Mesothelial cell of epicardium (in vitro differentiated cells): ENCODE measurements at regions not wholly inside any gene's neighbourhood (a gene's known extent, or its start where the extent isn't known, plus 50 kb on each side); places are given as distances from the start of the nearest gene placed in this dataset.

Experiments
- DNase-seq, 2 experiments: peaks; one replicate each; pipeline ENCODE4 v3.0.0; 2021; ENCODE audit warnings: low spot score in 2 of 2; ENCODE audit not compliant: unreplicated experiment in 2 of 2
- H3K27ac Mint-ChIP-seq: 2 replicates; pipeline ENCODE4 v1.8.0; 2021; ENCODE audit warnings: mixed read lengths
- H3K27me3 Mint-ChIP-seq: 2 replicates; pipeline ENCODE4 v1.8.0; 2021; ENCODE audit warnings: low read depth, mixed read lengths
- H3K36me3 Mint-ChIP-seq: 2 replicates; pipeline ENCODE4 v1.8.0; 2021; ENCODE audit warnings: mixed read lengths
- H3K4me1 Mint-ChIP-seq: 2 replicates; pipeline ENCODE4 v1.8.0; 2021; ENCODE audit warnings: mixed read lengths
- H3K4me3 Mint-ChIP-seq: 2 replicates; pipeline ENCODE4 v1.8.0; 2021; ENCODE audit warnings: mild to moderate bottlenecking, moderate library complexity, mixed read lengths
- H3K9me3 Mint-ChIP-seq: 2 replicates; pipeline ENCODE4 v1.8.0; 2021; ENCODE audit warnings: mixed read lengths
- TF ChIP-seq, protein P1 (sequence below): fragments of 200-600 bp; sonication (generic); IDR thresholded peaks from one replicate; pipeline ENCODE4 v1.5.0; 2021; ENCODE audit warnings: antibody characterized with exemption; ENCODE audit not compliant: unreplicated experiment

DNA sequence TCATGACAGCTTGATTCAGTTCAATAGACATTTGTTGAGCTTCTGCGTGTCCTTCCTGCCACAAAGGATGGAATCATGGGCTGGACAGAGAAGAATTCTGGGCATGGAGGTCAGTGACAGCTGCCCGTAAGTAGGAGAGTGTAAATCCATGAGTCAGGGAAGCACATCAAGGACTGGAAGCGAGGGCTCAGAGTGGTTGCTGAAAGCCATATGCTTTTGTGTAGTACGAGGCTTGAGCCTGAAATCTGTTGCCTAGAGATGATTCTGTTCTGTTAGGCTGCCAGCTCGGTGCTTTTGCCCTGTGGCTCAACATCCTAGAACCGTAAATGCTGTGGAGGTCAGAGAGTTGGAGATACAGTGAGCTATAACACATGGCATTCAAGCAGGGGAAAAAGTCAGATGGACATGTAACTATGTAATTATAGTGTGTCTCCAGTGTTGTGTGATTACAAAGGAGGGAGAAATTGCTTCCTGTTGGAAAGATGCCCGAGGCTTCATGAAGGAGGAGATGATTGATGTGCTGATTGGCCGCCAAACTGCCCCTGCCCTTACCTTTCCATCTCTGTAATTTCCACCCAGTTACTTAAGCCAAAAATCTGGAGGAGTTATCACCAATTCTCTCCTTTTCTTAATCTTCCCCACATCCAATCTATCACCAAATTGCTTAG is 92.8 kb upstream of the CACNA1E start:
- TF ChIP-seq, protein P1, sequence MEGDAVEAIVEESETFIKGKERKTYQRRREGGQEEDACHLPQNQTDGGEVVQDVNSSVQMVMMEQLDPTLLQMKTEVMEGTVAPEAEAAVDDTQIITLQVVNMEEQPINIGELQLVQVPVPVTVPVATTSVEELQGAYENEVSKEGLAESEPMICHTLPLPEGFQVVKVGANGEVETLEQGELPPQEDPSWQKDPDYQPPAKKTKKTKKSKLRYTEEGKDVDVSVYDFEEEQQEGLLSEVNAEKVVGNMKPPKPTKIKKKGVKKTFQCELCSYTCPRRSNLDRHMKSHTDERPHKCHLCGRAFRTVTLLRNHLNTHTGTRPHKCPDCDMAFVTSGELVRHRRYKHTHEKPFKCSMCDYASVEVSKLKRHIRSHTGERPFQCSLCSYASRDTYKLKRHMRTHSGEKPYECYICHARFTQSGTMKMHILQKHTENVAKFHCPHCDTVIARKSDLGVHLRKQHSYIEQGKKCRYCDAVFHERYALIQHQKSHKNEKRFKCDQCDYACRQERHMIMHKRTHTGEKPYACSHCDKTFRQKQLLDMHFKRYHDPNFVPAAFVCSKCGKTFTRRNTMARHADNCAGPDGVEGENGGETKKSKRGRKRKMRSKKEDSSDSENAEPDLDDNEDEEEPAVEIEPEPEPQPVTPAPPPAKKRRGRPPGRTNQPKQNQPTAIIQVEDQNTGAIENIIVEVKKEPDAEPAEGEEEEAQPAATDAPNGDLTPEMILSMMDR: no peak
- Mint-ChIP-seq H3K4me3 (no peak overlapping the region), H3K27me3 (peaks cover 46% of the 10 kb centered on the region), H3K4me1 (peaks cover 19% of the 10 kb centered on the region), H3K27ac (no peak overlapping the region), H3K36me3 (no peaks in the 10 kb centered on the region), H3K9me3 (no peaks in the 10 kb centered on the region)
- no peak for DNase-seq

DNA sequence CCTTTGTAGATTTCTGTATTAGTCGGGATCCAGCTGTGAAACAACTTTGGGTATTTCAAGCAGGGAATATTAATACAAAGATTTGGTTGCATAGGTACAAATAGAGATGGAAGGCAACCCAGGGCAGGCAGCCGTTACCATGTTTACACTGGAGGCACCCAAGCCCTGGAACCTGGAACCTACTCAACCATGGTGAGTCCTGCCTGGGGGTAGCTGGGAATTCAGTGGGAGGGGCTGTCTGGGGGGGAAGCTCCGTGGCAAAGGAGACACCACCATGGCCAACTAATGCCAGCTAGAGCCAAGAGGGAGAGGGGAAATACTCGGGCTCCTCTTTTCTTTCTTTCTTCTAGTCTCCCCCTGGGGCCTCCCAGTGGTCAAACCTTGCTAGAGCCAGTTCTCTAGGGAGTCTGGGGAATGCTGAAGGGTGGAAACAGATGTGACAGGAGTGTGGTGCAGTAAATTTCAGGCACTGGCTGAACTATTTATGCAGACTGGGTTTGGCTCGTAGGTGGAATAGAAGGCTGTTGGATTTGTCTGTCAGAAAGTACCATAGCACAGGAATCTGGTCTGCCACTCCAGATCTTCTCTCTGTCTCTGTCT is 91.9 kb upstream of the CACNA1E start:
- Mint-ChIP-seq H3K4me3 (no peak overlapping the region), H3K27ac (no peak overlapping the region), H3K9me3 (no peaks in the 10 kb centered on the region), H3K36me3 (no peaks in the 10 kb centered on the region), H3K4me1 (peaks cover 19% of the 10 kb centered on the region), H3K27me3 (peaks cover 37% of the 10 kb centered on the region)
- TF ChIP-seq, protein P1: no peak
- DNase-seq: no peak

DNA sequence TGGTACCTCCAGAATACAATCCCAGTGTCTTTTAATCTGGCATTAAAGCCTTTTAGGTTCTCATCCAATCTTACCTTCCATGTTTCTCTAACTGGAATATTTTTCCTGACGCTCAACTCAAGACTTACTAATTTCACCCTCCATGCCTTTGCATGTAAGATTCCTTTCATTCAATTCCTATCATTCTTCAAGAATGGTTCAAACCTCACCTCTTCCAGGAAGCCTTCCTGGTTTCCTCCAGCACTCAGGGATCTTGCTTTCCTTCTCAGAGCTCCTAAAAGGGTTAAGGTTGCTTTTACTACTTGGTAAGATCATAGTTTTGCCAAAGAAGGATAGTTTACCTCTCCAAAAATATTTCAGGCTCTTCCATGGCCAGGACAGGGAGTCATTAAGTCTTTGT is 91.2 kb upstream of the CACNA1E start:
- Mint-ChIP-seq H3K36me3 (no peaks in the 10 kb centered on the region), H3K27me3 (peaks cover 34% of the 10 kb centered on the region), H3K4me3 (no peak overlapping the region), H3K27ac (no peak overlapping the region), H3K4me1 (peaks cover 19% of the 10 kb centered on the region), H3K9me3 (no peaks in the 10 kb centered on the region)
- no peak for DNase-seq
- TF ChIP-seq, protein P1: no peak

DNA sequence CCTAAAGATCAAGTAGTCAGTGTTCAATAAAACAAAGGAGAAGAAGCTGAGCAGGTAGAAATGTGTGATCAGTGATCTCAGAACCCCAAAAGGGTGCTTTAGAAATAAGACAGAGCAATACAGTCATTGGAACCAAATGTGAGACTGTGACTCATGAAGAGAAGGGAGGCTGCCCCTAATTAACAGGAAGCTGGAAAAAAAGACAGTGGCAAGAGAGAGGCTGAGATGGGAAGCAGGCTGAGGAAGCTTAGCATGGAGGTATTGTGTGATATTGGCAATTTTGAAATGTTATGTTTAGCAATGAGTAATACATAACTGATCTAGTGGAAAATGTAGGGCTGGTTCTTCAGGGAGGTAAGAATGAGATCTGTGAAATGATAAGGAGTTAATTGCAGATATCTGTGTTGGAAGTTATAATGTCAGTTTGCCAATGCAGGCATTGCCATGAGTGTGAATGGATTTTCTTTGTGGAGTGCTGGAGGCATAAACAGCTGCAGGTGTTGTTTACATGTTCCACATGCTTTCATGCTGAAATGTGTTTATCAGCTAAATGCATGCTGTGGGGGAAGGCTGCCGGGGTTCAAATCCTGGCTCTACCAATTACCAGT is 90.6 kb upstream of the CACNA1E start:
- TF ChIP-seq, protein P1: no peak
- H3K27ac Mint-ChIP-seq: no peak overlapping the region
- peaks cover 19% of the 10 kb centered on the region for H3K4me1 Mint-ChIP-seq
- peaks cover 34% of the 10 kb centered on the region for H3K27me3 Mint-ChIP-seq
- no peak overlapping the region for H3K4me3 Mint-ChIP-seq
- H3K9me3 Mint-ChIP-seq: no peaks in the 10 kb centered on the region
- no peaks in the 10 kb centered on the region for H3K36me3 Mint-ChIP-seq
- DNase-seq: no peak

DNA sequence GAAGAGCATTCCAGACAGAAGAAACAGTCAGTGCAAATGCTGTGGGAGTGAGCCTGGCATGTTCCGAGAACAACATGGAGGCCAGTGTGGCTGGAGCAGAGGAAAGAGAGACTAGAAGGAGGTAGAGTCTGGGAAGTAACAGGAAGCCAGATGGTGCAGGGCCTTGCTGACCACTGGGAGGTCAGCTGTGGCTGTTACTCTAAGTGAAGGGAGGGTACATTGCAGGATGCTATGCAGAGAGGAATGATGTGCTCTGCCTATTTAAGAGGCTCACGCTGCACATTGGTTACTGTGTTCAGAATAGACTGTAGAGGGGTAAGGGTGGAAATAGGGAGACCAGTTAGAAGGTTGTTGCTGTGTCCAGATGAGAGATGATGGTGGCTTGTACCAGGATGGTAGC is 88.6 kb upstream of the CACNA1E start:
- H3K4me1 Mint-ChIP-seq: peaks cover 17% of the 10 kb centered on the region

More for the DNA sequence above, 88.6 kb upstream of the CACNA1E start:
- no peaks in the 10 kb centered on the region for H3K36me3 Mint-ChIP-seq
- H3K9me3 Mint-ChIP-seq: no peaks in the 10 kb centered on the region
- DNase-seq: no peak
- no peak overlapping the region for H3K4me3 Mint-ChIP-seq
- H3K27me3 Mint-ChIP-seq: peaks cover 39% of the 10 kb centered on the region
- no peak overlapping the region for H3K27ac Mint-ChIP-seq
- TF ChIP-seq, protein P1: no peak
